NCI-H187 treated with DMSO at 0.1 percent for 48 hours (cell line): ENCODE measurements at regions not wholly inside any gene's neighbourhood (a gene's known extent, or its start where the extent isn't known, plus 50 kb on each side); places are given as distances from the start of the nearest gene placed in this dataset.

Experiments used
- DNase-seq: peaks from one replicate; lab custom pipeline; 2025; lab: John Stamatoyannopoulos, UW

GRCh38 chr10:44477046-44477425, 92.1 kb upstream of the CXCL12 start:
- DNase-seq: no peak

DNA sequence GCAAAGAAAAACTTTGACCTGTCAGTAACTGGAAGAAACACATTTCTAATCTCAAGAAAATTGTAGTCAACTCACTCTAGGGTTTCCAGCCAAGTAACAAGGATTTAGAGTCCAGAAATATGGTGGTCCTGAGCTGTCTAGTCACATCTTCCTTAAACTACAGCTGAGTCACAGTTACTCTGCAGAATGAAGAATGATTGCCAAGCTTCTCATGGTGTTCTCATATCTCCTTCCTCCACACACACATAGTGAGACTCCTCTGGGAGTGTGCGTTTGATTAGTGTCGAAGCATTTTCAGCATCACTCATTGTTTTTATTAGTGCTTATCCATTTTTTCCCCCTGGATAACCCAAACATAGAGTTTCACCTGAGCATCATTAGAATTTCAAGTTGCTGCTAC, 93.1 kb upstream of the CXCL12 start:
- DNase-seq: no peak

GRCh38 chr10:44478876-44479705, 94.2 kb upstream of the CXCL12 start:
- no peak for DNase-seq

- no peak for DNase-seq
Observed at GRCh38 chr10:44492678-44493077, 107.8 kb upstream of the CXCL12 start.

DNA sequence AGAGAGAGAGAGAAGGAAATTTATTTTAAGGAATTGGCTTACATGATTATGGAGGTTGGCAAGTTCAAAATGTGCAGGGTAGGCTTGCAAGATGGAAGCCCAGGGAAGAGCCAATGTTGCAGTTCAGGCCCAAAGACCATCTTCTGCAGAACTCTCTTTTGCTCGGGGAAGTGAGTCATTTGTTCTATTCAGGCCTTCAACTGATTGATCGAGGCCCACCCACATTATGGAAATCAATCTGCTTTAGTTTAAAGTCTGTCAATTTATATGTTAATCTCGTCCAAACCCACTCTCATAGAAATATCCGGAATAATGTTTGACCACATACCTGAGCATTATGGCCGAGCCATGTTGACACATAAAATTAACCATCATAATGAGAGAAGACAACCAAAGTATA, 113.3 kb upstream of the CXCL12 start:
- DNase-seq: no peak

DNA sequence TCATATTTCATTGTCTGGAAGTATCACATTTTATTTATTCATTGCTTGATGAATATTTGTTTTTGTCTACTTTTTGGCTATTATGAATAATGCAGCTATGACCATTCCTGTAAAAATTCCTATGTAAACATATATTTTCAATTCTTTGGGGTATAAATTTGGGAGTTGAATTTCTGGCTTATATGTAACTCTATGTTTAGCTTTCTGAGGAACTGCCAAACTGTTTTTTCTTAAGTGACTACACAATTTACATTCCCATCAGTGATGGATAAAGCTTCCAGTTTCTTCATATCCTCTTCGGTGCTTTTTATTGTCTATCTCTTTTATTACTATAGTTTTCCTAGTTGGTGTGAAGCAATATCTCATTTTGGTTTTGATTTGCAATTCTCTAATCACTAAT, 115.6 kb upstream of the CXCL12 start:
- DNase-seq: no peak

GRCh38 chr10:44506386-44506785, 121.5 kb upstream of the CXCL12 start:
- no peak for DNase-seq

DNA sequence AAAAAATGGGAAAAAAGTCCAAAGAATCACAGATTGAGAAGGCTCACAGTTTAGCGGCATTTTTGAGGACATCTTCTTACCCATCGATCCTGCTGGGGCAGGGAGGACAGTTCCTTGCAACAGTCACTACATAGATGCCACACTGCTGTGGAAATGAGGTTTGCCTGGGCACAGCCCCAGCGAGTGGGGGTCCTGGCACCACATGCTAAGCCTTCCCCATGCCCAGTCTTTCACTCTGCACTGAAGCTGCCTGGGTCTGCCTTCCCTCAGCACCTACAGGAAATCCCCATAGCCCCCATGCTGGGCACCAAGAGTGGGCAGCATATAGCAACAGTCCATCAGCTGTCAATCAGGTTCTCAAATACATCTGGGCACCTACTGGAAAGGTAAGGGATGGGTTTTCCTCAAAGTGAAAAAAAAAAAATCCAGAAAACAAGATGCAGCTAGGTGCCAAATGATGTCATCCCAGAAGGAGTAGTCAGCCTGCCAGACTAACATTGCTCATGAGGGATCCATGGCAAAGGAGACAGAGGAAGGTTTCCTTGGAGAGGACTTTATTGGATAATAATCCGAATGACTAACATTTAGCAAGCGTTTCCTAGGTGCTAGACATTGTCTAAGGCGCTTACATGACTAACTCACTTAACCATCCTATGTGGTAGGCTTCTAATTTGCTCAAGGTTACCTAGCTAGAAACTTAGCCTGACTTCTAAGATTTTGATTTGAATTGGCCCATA, 125.7 kb upstream of the CXCL12 start:
- no peak for DNase-seq

DNA sequence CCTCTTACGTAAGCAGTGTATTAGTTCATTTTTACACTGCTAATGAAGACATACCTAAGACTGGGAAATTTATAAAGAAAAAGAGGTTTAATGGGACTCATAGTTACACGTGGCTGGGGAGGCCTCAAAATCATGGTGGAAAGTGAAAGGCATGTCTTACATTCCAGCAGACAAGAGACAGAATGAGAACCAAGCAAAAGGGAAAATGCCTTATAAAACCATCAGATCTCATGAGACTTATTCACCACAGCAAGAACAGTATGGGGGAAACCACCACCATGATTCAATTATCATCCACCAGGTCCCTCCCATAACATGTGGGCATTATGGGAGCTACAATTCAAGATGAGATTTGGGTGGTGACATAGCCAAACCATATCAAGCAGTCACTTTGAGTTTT, 126.3 kb upstream of the CXCL12 start:
- DNase-seq: no peak

DNA sequence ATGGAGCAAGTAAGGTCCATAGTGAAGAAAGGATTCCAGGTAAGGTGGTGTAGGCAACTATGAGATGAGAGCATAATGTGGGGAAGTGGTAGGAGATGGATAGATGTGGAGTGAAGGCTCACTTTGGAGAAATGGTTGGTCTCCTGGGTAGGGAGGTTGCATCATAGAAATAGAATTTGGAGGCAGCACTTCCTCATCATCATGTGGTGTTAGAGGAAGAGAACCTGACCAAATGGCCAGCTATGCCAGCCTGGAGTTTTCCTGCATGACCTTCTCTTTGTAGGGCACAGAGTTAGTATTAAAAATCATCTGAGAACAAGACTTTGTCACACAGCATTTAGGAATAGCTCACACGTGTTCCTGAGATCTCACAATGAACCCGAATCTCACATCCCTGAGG, 126.7 kb upstream of the CXCL12 start:
- no peak for DNase-seq

GRCh38 chr10:44512431-44513022, 127.6 kb upstream of the CXCL12 start:
- no peak for DNase-seq

- DNase-seq: no peak
Observed at GRCh38 chr10:44513591-44513990, 128.7 kb upstream of the CXCL12 start.

GRCh38 chr10:44516891-44517290, 132.0 kb upstream of the CXCL12 start:
- no peak for DNase-seq

DNA sequence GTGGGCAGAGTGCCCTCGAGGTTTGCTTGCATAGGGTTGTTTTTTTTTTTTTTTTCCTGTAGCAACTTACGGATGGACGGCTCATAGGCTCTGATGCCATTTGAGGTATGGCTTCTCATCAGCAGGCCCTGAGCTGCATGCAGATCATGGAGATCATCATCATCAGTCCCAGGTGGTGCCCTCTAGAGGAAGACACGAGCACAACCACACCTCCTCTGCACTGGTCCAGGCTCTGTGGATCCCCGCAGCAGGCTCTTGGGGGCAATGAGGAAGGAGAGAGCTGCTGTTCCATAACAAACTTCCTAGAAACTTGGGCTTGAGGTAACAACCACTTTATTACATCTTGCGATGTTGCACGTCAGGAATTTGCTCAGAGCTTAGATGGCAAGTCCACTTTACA, 132.7 kb upstream of the CXCL12 start:
- no peak for DNase-seq

DNA sequence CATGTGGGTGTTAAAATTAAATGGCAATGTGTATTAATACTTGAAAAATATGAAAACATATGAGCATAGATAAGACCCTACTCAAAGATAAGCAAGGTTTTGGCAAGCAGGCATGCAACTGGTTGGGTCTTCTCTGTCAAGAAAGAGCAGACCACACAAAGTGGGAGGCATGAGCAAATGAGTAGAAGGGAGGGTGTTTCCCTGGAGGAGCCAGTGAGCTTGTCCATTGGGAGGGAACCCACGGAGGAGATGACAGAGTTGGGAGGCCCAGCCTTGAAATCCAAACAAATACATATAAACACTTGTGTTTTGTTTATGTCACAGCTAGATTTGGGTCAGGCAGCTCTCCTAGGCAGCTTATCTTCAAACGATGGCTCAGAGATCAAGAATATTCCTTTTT, 134.5 kb upstream of the CXCL12 start:
- no peak for DNase-seq

- no peak for DNase-seq
Observed at GRCh38 chr10:44520651-44521050, 135.8 kb upstream of the CXCL12 start.

DNA sequence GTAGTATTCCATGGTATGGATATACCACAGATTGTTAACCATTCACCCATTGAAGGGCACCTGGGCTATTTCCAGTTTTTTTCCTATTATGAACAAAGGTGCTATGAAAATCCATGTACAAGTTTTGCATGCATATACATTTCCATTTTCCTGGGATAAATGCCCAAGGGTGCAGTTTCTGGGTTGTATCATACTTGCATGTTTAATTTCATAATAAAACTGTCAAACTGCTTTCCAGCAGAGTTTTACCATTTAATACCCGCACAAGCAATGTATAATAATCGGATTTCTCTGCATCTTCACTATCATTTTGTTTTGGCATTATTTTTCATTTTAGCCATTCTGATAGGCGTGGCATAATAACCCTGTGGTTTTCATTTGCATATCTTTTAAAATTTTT, 154.3 kb upstream of the CXCL12 start:
- no peak for DNase-seq

- no peak for DNase-seq
Observed at GRCh38 chr10:44552726-44553125, 167.8 kb upstream of the CXCL12 start.

DNA sequence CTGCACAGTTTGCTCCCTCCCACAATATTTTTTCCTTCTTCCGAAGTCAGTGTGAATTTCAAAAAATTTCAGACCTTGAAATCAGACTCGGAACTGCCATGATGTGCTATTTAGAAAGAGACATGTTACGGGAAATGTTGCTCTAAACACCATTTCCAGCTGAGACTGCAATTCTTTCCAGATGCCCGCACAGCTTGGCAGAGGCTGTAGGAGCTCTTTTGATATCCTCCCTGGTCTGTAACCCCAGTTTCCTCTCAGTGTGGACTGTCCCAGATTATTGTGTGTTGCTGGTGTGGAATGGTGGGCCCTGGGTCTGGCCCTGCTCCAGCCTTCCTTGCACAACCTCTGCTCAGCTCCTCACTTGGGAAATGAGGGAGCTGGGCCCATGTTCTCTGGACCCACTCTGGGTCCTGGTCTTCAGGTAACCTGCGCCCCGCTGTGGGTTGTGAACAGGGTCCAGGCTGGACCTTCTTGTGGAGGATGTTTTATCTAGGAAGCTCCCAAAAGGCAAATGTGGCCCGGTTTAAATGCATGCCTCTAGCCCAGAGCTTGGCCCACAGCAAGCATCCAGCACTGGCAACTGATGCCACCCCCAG, 172.8 kb upstream of the CXCL12 start:
- DNase-seq: no peak

- no peak for DNase-seq
Observed at GRCh38 chr10:44558521-44558920, 173.6 kb upstream of the CXCL12 start.

DNA sequence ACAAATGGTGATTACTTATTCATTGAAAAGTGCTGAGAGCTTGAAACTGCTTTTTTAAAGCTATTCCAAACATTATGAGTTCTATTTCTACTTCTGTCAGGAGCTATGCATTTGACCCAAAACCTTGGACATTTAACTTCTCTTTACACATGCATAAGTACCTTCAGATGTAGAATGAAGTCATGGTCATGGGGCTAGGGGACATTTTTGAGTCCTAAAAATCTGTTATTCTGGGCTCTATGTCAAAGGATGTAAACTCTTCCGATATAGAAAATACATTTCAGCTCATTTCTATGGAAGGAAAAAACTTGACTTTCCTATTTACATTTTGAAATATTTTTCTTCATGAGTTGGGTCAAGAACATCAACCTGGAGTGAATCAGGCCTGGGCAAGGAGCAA, 179.5 kb upstream of the CXCL12 start:
- DNase-seq: no peak

GRCh38 chr10:44564790-44565189, 179.9 kb upstream of the CXCL12 start:
- DNase-seq: no peak

DNA sequence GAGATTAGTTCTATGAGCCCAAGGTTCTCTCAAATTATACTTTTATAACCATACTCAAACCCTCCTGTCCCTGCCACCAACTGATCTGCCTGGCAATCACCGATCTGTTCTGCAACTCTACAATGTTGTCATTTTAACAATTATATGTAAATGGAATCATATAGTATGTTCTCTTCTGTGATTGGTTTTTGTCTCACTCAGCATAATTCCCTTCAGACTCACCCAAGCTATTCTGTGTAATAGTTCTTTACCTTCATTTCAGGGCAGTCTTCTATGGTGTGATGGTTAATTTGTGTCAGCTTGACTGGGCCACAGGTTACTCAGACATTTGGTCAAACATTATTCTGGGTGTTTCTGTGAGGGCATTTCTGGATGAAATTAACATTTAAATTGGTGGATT, 181.9 kb upstream of the CXCL12 start:
- DNase-seq: no peak
